Panc1 (cell line): ENCODE measurements at regions not wholly inside any gene's neighbourhood (a gene's known extent, or its start where the extent isn't known, plus 50 kb on each side); places are given as distances from the start of the nearest gene placed in this dataset.

Experiments used
- ATAC-seq: fragments of 200-7000 bp; cut with Tn5 transposase; 2 replicates; pipeline ENCODE4 v1.9.1; 2020; ENCODE audit warnings: mild to moderate bottlenecking, moderate library complexity
- BruUV-seq: library from RNA; stranded (reverse); fragments of 400-500 nt; replicated peaks from 2 replicates; lab custom pipeline; 2021; lab: Mats Ljungman, UMichigan
- CTCF ChIA-PET: fragments of 300-600 bp; sonication (Branson Sonifier 250); formaldehyde crosslinking; loops from one replicate; lab custom pipeline; 2022; ENCODE audit warnings: antibody characterized with exemption; lab: Charles Lee
- POLR2A ChIA-PET: fragments of 300-600 bp; sonication (Branson Sonifier 250); formaldehyde crosslinking; loops from one replicate; lab custom pipeline; 2022; ENCODE audit warnings: antibody characterized with exemption; lab: Charles Lee
- DNase-seq: peaks from one replicate; pipeline ENCODE4 v3.0.0-alpha.2; 2010; ENCODE audit warnings: low read depth, low spot score
- H3K27ac ChIP-seq: 2 replicates; pipeline ENCODE4 v1.5.1; 2011; ENCODE audit warnings: mild to moderate bottlenecking, low read length, inconsistent platforms
- H3K27me3 ChIP-seq: fragments of 200-500 bp; sonication (Bioruptor generic); 2 replicates; pipeline ENCODE4 v1.6.0; 2014; ENCODE audit warnings: low read length, inconsistent platforms; ENCODE audit not compliant: control insufficient read depth, insufficient read depth
- H3K36me3 ChIP-seq: fragments of 200-500 bp; sonication (Bioruptor generic); 2 replicates; pipeline ENCODE4 v1.5.1; 2014; ENCODE audit warnings: inconsistent platforms, mild to moderate bottlenecking, low read length, moderate library complexity; ENCODE audit not compliant: control insufficient read depth, insufficient read depth
- H3K4me1 ChIP-seq: 2 replicates; pipeline ENCODE4 v1.5.1; 2011; ENCODE audit warnings: inconsistent platforms, mild to moderate bottlenecking, low read length, moderate library complexity; ENCODE audit not compliant: control insufficient read depth, insufficient read depth
- H3K4me3 ChIP-seq, 2 experiments: 2 replicates each; pipeline ENCODE4 v1.5.1; 2011 to 2012; ENCODE audit warnings: low read depth in 2 of 2, low read length in 2 of 2, mild to moderate bottlenecking in 2 of 2, inconsistent platforms in 1 of 2, moderate library complexity in 1 of 2
- H3K9me3 ChIP-seq: fragments of 200-500 bp; sonication (Bioruptor generic); 2 replicates; pipeline ENCODE4 v1.5.1; 2014; ENCODE audit warnings: low read depth, mild to moderate bottlenecking, inconsistent platforms, low read length, moderate library complexity; ENCODE audit not compliant: control insufficient read depth, insufficient read depth
- CTCF ChIP-seq: fragments of 450-650 bp; IDR thresholded peaks from 2 replicates; pipeline ENCODE4 v1.5.1; 2017; ENCODE audit warnings: mild to moderate bottlenecking
- POLR2AphosphoS5 ChIP-seq: IDR thresholded peaks from 2 replicates; pipeline ENCODE4 v1.6.1; 2012; ENCODE audit warnings: mild to moderate bottlenecking, low read depth, low read length, moderate library complexity
- REST ChIP-seq, 2 experiments: IDR thresholded peaks; 2 replicates each; pipeline ENCODE4 v1.6.1; 2011 to 2012; ENCODE audit warnings: low read depth in 2 of 2, control low read depth in 1 of 2, low read length in 1 of 2, mild to moderate bottlenecking in 1 of 2, moderate library complexity in 1 of 2; ENCODE audit not compliant: insufficient read depth in 1 of 2
- SIN3A ChIP-seq: IDR thresholded peaks from 2 replicates; pipeline ENCODE4 v1.6.1; 2012; ENCODE audit warnings: low read depth, mild to moderate bottlenecking, low read length, moderate library complexity, borderline replicate concordance; ENCODE audit not compliant: insufficient read depth
- TCF7L2 ChIP-seq: IDR thresholded peaks from 2 replicates; pipeline ENCODE4 v1.6.1; 2011; ENCODE audit warnings: mild to moderate bottlenecking, low read depth, low read length, inconsistent platforms
- in situ Hi-C: cut with HindIII; loops from 2 replicates; pipeline ENCODE4 v1.10.0; 2016; ENCODE audit warnings: low sequenced_read_pairs, low pct_unique_long_range_greater_than_20kb
- intact Hi-C: fragments of 100-400 bp; cut with micrococcal nuclease; formaldehyde crosslinking; loops from one replicate; pipeline ENCODE4 v1.10.0; 2022; ENCODE audit not compliant: unreplicated experiment

- Histone ChIP-seq H3K27me3 (no peaks in the 10 kb centered on the region), H3K9me3 (no peaks in the 10 kb centered on the region), H3K27ac (no peak overlapping the region), H3K4me3 (no peak overlapping the region), H3K36me3 (no peaks in the 10 kb centered on the region), H3K4me1 (no peaks in the 10 kb centered on the region)
- intact Hi-C loops = no loop called here
- no TSS peak for BruUV-seq
- DNase-seq = no peak
- ChIA-PET CTCF (no interaction called here), POLR2A (no interaction called here)
- in situ Hi-C loops = no loop called here
- no peak for TF ChIP-seq TCF7L2
- no peak for TF ChIP-seq CTCF
- no peak for TF ChIP-seq POLR2AphosphoS5
- TF ChIP-seq SIN3A = no peak
- TF ChIP-seq REST (IDR thresholded peaks at IDR 0.05; ENCODE audit: insufficient read depth in 1 of 2, low read depth in 2 of 2, low read length in 1 of 2) = no peak
- no peak for ATAC-seq
These were observed 1303.8 kb upstream of the ADGRB3 start for GRCh38 chr6:67331304-67331703.

GRCh38 chr6:67328269-67328668 is 1306.8 kb upstream of the ADGRB3 start:
- intact Hi-C loops = no loop called here
- Histone ChIP-seq H3K36me3 (no peaks in the 10 kb centered on the region), H3K9me3 (no peaks in the 10 kb centered on the region), H3K27ac (no peak overlapping the region), H3K4me3 (no peak overlapping the region), H3K27me3 (no peaks in the 10 kb centered on the region), H3K4me1 (no peaks in the 10 kb centered on the region)
- DNase-seq = no peak
- in situ Hi-C loops = no loop called here
- ATAC-seq = no peak
- POLR2A ChIA-PET = interaction anchor here (0.6 kb wide), 1 partner anchor 22 kb away, joined by 3 read pairs; no protein-coding TSS in a partner anchor
- no TSS peak for BruUV-seq
- TF ChIP-seq REST (IDR thresholded peaks at IDR 0.05; ENCODE audit: insufficient read depth in 1 of 2, low read depth in 2 of 2, low read length in 1 of 2) (no peak), CTCF (no peak), TCF7L2 (no peak), SIN3A (no peak), POLR2AphosphoS5 (no peak)
- CTCF ChIA-PET = no interaction called here
